Sigmoid colon (tissue), 6 donors: ENCODE measurements at regions not wholly inside any gene's neighbourhood (a gene's known extent, or its start where the extent isn't known, plus 50 kb on each side); places are given as distances from the start of the nearest gene placed in this dataset.

Experiments
- DNase-seq: peaks from one replicate; pipeline ENCODE4 v3.0.0-alpha.2; 2019
- H3K27ac ChIP-seq, 4 donors: fragments of 200-600 bp; sonication (generic); one replicate each; pipeline ENCODE4 v1.5.1; 2016 to 2019; ENCODE audit warnings: mild to moderate bottlenecking in 1 of 4
- H3K27me3 ChIP-seq, 3 donors: fragments of 200-600 bp; sonication (generic); one replicate each; pipeline ENCODE4 v1.5.1; 2019; ENCODE audit warnings: mild to moderate bottlenecking in 1 of 3
- H3K36me3 ChIP-seq, 4 donors: fragments of 200-600 bp; sonication (generic); one replicate each; pipeline ENCODE4 v1.5.1; 2016 to 2019
- H3K4me1 ChIP-seq, 4 donors: fragments of 200-600 bp; sonication (generic); one replicate each; pipeline ENCODE4 v1.5.1; 2017 to 2019
- H3K4me3 ChIP-seq, 4 donors: fragments of 200-600 bp; sonication (generic); one replicate each; pipeline ENCODE4 v1.5.1; 2017 to 2019; ENCODE audit warnings: mild to moderate bottlenecking in 2 of 4, moderate library complexity in 1 of 4
- H3K9me3 ChIP-seq, 4 donors: fragments of 200-600 bp in 3 of 4; sonication (generic) in 3 of 4; one replicate each; pipeline versions ENCODE4 v1.5.1 to v1.6.1; 2013 to 2019
- EP300 ChIP-seq, 4 donors: sonication (generic); formaldehyde crosslinking; IDR thresholded peaks; one replicate each; pipeline ENCODE4 v1.6.1; 2017; ENCODE audit warnings: antibody characterized with exemption in 4 of 4
- POLR2AphosphoS5 ChIP-seq, 4 donors: sonication (generic); formaldehyde crosslinking; IDR thresholded peaks; one replicate each; pipeline ENCODE4 v1.6.1; 2017; ENCODE audit warnings: antibody characterized with exemption in 4 of 4
- WGBS, 2 donors: extraction: QIAGEN DNeasy Blood & Tissue Kit; methylation state at CpG; one replicate each; pipeline ENCODE4 v1.1.7; 2013; 5-methylcytosine and 5-hydroxymethylcytosine counted together
- intact Hi-C: fragments of 100-400 bp; cut with DNase I; formaldehyde crosslinking; loops from one replicate; pipeline ENCODE4 v1.15.1; 2023
- small RNA-seq, 3 donors: library from RNA; depleted of rRNA; stranded (forward); fragments of <200 nt; gene quantifications; one replicate each; pipeline ENCODE3, GENCODE V24; 2016
- donor health status: healthy with polysubstance abuse.
- donor health status: healthy.

- Histone ChIP-seq H3K4me1 (peaks cover 0 to 32% (median 22%) of the 10 kb centered on the region in 4 donors), H3K4me3 (peak overlapping the region; percentile 31 to 51 (median 44)), H3K27ac (peak overlapping the region; percentile 70 to 92 (median 88)), H3K27me3 (no peaks in the 10 kb centered on the region), H3K9me3 (no peaks in the 10 kb centered on the region), H3K36me3 (no peaks in the 10 kb centered on the region)
- TF ChIP-seq POLR2AphosphoS5 (IDR thresholded peaks at IDR 0.05) (peak in 1 of 4 donors; percentile 30), EP300 (IDR thresholded peaks at IDR 0.05) (no peak)
- DNase-seq = no peak
- WGBS, 2 donors = 2 to 6% methylated on average over 19 of the region's 19 CpGs
- intact Hi-C loops = loop anchor here (2.0 to 5.0 kb wide), 4 partner anchors 51 to 285 kb away; partner anchors contain the start of gene AKAP13
Measured at GRCh38 chr15:85329561-85330422, 50.6 kb upstream of the AKAP13 start.

Small RNA genes in the stretch of these regions (small RNA-seq; reads per million reads assigned to genes)
- gene RN7SL428P = 0 reads per million in 3 donors
